Thyroid gland (tissue), 4 donors: ENCODE measurements at regions not wholly inside any gene's neighbourhood (a gene's known extent, or its start where the extent isn't known, plus 50 kb on each side); places are given as distances from the start of the nearest gene placed in this dataset.

ENCODE experiments used
- DNase-seq, 2 donors: peaks; one replicate each; pipeline ENCODE4 v3.0.0-alpha.2; 2019
- H3K27ac ChIP-seq, 3 donors: fragments of 200-600 bp; sonication (generic); 1 replicate in 2 of 3; 2 replicates in 1 of 3; pipeline ENCODE4 v1.5.1; 2016 to 2019; ENCODE audit warnings: mild to moderate bottlenecking in 1 of 3, moderate library complexity in 1 of 3
- H3K27me3 ChIP-seq: fragments of 200-600 bp; sonication (generic); one replicate; pipeline ENCODE4 v1.5.1; 2019
- H3K36me3 ChIP-seq, 2 donors: fragments of 200-600 bp; sonication (generic); one replicate each; pipeline ENCODE4 v1.5.1; 2016 to 2019
- H3K4me1 ChIP-seq, 2 donors: fragments of 200-600 bp; sonication (generic); one replicate each; pipeline ENCODE4 v1.5.1; 2017 to 2019
- H3K4me3 ChIP-seq, 3 donors: fragments of 200-600 bp; sonication (generic); replicated peaks in 1 of 3; 1 replicate in 2 of 3; 2 replicates in 1 of 3; pipeline ENCODE4 v1.5.1; 2016; ENCODE audit warnings: mild to moderate bottlenecking in 1 of 3
- H3K9me3 ChIP-seq: fragments of 200-600 bp; sonication (generic); one replicate; pipeline ENCODE4 v1.5.1; 2017
- POLR2A ChIP-seq, 2 donors: fragments of 450-650 bp; IDR thresholded peaks; one replicate each; pipeline ENCODE4 v1.6.1; 2017; ENCODE audit warnings: antibody characterized with exemption in 2 of 2, mild to moderate bottlenecking in 2 of 2, moderate library complexity in 1 of 2
- WGBS, 2 donors: methylation state at CpG; one replicate each; pipeline ENCODE4 v1.1.5; 2017; 5-methylcytosine and 5-hydroxymethylcytosine counted together
- intact Hi-C: fragments of 100-400 bp; cut with DNase I; formaldehyde crosslinking; loops from one replicate; pipeline ENCODE4 v1.15.1; 2023
- TF ChIP-seq, protein P1 (sequence below), 6 experiments: fragments of 200-600 bp in 3 of 6; fragments of 450-650 bp in 3 of 6; sonication (generic) in 3 of 6; IDR thresholded peaks; one replicate each; pipeline ENCODE4 v1.5.1; 2016 to 2019; ENCODE audit warnings: antibody characterized with exemption in 6 of 6, mild to moderate bottlenecking in 2 of 6, inconsistent platforms in 1 of 6, moderate library complexity in 1 of 6

DNA sequence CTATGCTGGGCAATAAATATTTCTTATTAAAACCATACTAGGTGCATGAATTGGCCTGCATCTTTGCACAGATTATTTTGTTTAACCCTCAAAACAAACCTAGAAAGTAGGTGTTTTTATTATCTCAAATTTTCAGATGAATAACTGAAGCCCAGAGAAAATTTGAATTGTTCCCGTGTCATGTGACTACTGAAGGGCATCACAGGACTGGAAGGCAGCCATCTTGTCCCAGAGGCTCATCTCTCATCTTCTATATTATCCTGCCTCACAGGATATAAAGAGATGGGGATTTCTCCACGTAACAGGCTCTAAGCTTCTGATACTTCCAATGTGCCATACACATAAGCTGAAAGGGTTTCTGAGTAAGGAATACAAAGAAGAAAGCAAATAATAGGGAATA is 84.0 kb upstream of the ODAD2 start:
- DNase-seq, result no peak
- WGBS, 2 donors, result 93 to 94% methylated on average over 2 of the region's 2 CpGs
- no peak for TF ChIP-seq POLR2A (IDR thresholded peaks at IDR 0.05)
- TF ChIP-seq, protein P1, sequence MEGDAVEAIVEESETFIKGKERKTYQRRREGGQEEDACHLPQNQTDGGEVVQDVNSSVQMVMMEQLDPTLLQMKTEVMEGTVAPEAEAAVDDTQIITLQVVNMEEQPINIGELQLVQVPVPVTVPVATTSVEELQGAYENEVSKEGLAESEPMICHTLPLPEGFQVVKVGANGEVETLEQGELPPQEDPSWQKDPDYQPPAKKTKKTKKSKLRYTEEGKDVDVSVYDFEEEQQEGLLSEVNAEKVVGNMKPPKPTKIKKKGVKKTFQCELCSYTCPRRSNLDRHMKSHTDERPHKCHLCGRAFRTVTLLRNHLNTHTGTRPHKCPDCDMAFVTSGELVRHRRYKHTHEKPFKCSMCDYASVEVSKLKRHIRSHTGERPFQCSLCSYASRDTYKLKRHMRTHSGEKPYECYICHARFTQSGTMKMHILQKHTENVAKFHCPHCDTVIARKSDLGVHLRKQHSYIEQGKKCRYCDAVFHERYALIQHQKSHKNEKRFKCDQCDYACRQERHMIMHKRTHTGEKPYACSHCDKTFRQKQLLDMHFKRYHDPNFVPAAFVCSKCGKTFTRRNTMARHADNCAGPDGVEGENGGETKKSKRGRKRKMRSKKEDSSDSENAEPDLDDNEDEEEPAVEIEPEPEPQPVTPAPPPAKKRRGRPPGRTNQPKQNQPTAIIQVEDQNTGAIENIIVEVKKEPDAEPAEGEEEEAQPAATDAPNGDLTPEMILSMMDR (IDR thresholded peaks at IDR 0.05), result no peak
- intact Hi-C loops, result no loop called here
- Histone ChIP-seq H3K27me3 (no peaks in the 10 kb centered on the region), H3K36me3 (no peaks in the 10 kb centered on the region), H3K27ac (no peak overlapping the region), H3K4me3 (no peak overlapping the region), H3K4me1 (no peaks in the 10 kb centered on the region), H3K9me3 (no peaks in the 10 kb centered on the region)

DNA sequence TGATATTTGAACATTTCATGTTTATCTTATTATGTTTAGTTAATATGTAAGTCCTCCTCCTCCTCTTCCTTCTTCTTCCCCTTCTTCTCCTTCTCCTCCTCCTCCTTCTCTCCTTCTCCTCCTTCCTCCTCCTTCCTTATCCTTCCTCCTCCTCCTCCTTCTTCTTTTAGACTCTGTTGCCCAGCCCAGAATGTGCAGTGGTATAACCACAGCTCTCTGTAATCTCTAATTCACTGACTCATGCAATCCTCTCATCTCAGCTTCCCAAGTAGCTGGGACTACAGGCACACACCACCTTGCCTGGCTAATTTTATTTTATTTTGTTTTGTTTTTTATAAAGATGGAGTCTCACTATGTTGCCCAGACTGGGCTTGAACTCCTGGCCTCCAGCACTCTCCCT is 83.4 kb upstream of the ODAD2 start:
- no peaks in the 10 kb centered on the region for H3K27me3 ChIP-seq
- TF ChIP-seq, protein P1 (IDR thresholded peaks at IDR 0.05), result no peak
- no peak for TF ChIP-seq POLR2A (IDR thresholded peaks at IDR 0.05)
- H3K4me3 ChIP-seq, result no peak overlapping the region
- intact Hi-C loops, result no loop called here
- no peak overlapping the region for H3K27ac ChIP-seq
- no peaks in the 10 kb centered on the region for H3K36me3 ChIP-seq
- DNase-seq, result no peak
- no peaks in the 10 kb centered on the region for H3K9me3 ChIP-seq
- no peaks in the 10 kb centered on the region for H3K4me1 ChIP-seq

DNA sequence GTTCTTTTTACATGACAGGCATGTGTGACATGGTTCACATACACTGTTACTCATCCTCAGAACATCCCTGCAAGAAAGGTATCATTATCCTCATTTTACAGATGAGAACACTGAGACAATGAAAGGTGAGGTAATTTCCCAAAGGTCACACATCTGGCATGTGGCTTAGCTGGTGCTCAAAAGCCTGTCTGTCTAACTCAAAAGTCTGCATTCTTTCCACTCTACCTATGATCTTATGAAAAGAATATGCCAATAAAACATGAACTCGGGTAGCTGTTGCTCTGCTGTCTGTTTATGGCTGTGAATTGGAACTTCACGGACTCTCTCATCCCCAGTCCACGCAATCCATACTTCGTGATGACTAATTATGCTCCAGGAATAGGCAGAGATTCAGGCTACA is 79.0 kb upstream of the ODAD2 start:
- 80 to 92% methylated on average over 4 of the region's 4 CpGs for WGBS, 2 donors
- H3K27me3 ChIP-seq, result no peaks in the 10 kb centered on the region
- no peak overlapping the region for H3K4me3 ChIP-seq
- no peaks in the 10 kb centered on the region for H3K4me1 ChIP-seq
- DNase-seq, result no peak
- TF ChIP-seq POLR2A (IDR thresholded peaks at IDR 0.05), result no peak
- TF ChIP-seq, protein P1 (IDR thresholded peaks at IDR 0.05), result no peak
- intact Hi-C loops, result no loop called here
- no peaks in the 10 kb centered on the region for H3K36me3 ChIP-seq
- no peaks in the 10 kb centered on the region for H3K9me3 ChIP-seq
- H3K27ac ChIP-seq, result no peak overlapping the region

DNA sequence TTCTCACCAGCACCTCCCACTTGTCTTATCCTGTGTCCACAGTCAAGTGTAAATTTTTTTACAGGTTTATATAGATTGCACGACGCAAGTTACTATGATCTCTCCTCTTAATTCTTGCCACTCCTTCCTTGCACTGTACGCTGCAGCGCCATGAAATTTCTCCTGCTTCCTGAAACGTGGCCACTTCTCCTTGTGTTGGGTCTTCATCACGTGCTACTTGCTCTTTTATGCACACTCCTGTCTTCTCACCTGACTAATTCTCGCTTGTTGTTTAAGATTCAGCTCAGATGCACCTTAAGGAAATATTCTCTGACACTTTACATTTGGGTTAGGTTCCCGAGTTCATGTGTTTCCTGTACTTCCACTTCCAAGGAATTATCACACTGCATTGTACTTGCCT is 76.5 kb upstream of the ODAD2 start:
- no peaks in the 10 kb centered on the region for H3K36me3 ChIP-seq
- WGBS, 2 donors, result 94 to 95% methylated on average over 8 of the region's 8 CpGs
- H3K9me3 ChIP-seq, result no peaks in the 10 kb centered on the region
- TF ChIP-seq, protein P1 (IDR thresholded peaks at IDR 0.05), result no peak
- TF ChIP-seq POLR2A (IDR thresholded peaks at IDR 0.05), result no peak
- H3K27me3 ChIP-seq, result no peaks in the 10 kb centered on the region
- H3K4me1 ChIP-seq, result no peaks in the 10 kb centered on the region
- DNase-seq, result no peak
- no peak overlapping the region for H3K4me3 ChIP-seq
- intact Hi-C loops, result no loop called here
- H3K27ac ChIP-seq, result no peak overlapping the region

DNA sequence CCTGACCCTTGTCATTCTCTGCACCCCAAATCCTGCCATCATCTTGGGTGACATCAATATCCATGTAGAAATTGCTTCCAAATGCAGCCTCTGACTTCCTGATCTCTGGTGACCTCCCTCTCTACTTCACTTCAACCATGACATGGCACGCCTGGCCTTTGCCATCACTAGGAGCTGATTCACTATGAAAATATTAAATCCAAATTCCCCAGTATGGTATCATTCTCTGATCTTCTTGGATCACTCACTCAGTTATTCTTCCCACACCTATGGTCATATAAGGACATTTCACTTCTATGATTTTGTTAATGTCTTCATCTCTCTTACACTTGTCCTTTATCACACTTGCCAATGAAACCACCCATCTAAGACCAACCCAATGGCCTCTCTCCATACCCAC is 73.7 kb upstream of the ODAD2 start:
- no peak for DNase-seq
- Histone ChIP-seq H3K27ac (no peak overlapping the region), H3K27me3 (no peaks in the 10 kb centered on the region), H3K4me3 (no peak overlapping the region), H3K36me3 (no peaks in the 10 kb centered on the region), H3K4me1 (no peaks in the 10 kb centered on the region), H3K9me3 (no peaks in the 10 kb centered on the region)
- no peak for TF ChIP-seq POLR2A (IDR thresholded peaks at IDR 0.05)
- TF ChIP-seq, protein P1 (IDR thresholded peaks at IDR 0.05), result no peak
- 93 to 100% methylated on average over 1 of the region's 1 CpG for WGBS, 2 donors
- intact Hi-C loops, result no loop called here
